ENCODE measurements at regions not wholly inside any gene's neighbourhood (a gene's known extent, or its start where the extent isn't known, plus 50 kb on each side); places are given as distances from the start of the nearest gene placed in this dataset.
A peak's percentile ranks its signal among the peaks of the same experiment; 100 is the strongest.

- no peak overlapping the region for H3K27ac ChIP-seq
- H3K4me3 ChIP-seq = no peak overlapping the region
Measured at GRCh38 chr5:3214838-3215374, 380.7 kb upstream of the IRX1 start.

DNA sequence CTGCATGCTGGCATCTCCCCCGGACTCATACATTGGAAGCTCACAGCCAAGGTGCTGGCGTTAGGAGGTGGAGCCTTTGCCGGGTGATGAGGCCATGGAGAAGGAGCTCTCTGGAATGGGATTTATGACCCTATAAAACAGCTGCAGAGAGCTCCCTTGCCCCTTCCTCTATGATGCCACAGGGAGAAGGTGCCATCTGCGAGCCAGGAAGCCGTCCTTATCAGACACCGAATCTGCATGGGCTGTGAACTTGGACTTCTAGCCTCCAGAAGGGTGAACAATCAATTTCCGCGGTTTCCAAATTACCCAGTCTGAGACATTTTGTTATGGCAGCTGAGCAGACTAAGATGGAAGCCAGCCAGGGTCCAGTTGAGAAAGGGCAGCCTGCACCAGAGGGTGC is 381.2 kb upstream of the IRX1 start:
- Histone ChIP-seq H3K4me3 (no peak overlapping the region), H3K27ac (no peak overlapping the region)

GRCh38 chr5:3212869-3213268 is 382.8 kb upstream of the IRX1 start:
- Histone ChIP-seq H3K4me3 (no peak overlapping the region), H3K27ac (no peak overlapping the region)

DNA sequence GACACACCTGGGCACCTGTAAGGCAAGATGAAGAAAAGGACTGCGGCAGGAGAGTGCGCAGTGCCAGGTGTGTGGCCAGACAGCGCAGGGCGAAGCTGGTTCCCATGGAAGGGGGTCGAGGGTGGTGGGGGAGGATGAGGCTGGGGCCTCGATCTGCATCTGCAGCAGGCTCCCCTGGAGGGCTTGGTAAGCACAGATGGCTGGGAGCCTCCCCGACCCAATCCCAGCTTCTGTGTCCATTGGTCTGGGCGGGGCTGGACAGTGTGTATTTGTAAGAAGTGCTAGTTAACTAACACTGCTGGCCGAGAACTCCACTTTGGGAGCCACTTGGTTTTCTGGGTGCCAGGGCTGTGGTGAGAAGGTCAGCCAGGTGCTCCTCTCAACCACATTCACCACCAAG is 385.1 kb upstream of the IRX1 start:
- H3K4me3 ChIP-seq = no peak overlapping the region
- no peak overlapping the region for H3K27ac ChIP-seq

DNA sequence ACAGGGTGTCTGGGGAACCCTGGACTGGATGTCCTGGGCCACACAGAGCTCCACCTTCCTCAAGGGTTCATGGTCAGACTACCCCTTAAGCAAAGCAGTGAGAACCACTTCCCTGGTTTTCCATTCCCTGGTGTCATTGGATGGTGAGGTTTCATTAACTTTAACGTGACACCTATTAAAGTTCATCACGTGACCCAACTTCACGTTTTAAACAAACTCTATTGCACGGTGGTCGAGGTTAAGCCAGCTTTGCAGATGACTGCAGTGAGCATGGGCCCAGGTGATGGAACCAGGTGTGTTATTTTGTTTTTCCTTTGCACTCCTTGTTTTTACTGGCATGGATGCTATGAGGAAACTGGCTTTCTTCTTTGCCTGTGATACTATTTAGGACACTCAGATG is 385.7 kb upstream of the IRX1 start:
- Histone ChIP-seq H3K27ac (no peak overlapping the region), H3K4me3 (no peak overlapping the region)

DNA sequence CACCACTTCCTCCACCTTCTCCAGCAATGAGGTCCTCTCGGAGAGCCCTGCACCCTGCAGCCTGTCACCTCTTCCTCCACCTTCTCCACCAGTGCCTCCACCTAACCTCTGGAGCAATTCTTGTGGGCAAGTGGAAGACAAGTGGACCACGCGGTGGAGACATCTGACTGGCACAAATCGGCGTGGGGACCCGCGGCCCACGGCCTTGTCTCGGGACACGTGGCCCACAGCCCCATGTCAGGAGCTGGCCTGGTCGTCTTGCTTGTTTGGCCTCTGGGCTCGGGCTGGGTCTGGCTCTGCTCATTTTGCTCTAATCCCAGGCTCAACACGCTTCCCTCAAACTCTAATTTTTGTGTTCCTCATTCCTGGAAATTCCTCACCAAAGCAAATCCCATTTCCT is 393.1 kb upstream of the IRX1 start:
- H3K27ac ChIP-seq = no peak overlapping the region
- H3K4me3 ChIP-seq = no peak overlapping the region

DNA sequence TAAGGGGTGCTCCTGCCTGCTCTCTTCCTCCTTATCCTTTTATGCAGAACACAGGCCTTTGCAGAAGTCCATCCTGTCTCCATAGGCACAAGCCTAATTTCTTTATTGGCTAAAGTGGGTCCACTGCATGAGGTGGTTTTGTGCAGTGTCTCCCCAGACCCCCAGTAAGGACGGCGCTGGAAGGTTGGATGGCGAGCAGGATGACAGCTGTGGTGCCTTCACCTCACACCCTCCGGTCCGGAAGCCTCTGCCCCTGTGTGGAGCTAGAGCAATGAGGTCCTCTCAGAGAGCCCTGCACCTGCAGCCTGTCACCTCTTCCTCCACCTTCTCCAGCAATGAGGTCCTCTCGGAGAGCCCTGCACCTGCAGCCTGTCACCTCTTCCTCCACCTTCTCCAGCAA is 393.7 kb upstream of the IRX1 start:
- H3K27ac ChIP-seq = no peak overlapping the region

GRCh38 chr5:3201121-3201520 is 394.5 kb upstream of the IRX1 start:
- H3K27ac ChIP-seq = no peak overlapping the region
- no peak overlapping the region for H3K4me3 ChIP-seq

More for the DNA sequence above, 393.7 kb upstream of the IRX1 start:
- no peak overlapping the region for H3K4me3 ChIP-seq

- Histone ChIP-seq H3K27ac (no peak overlapping the region), H3K4me3 (no peak overlapping the region)
Measured at GRCh38 chr5:3199962-3200755, 395.5 kb upstream of the IRX1 start.

GRCh38 chr5:3198074-3198449 is 397.6 kb upstream of the IRX1 start:
- Histone ChIP-seq H3K27ac (no peak overlapping the region), H3K4me3 (peak overlapping the region in 1 of 7 experiments; percentile 27)

- Histone ChIP-seq H3K27ac (no peak overlapping the region), H3K4me3 (peak overlapping the region in 3 of 7 experiments; percentile 9 to 27 (median 18))
Measured at GRCh38 chr5:3197304-3198073, 398.1 kb upstream of the IRX1 start.

GRCh38 chr5:3195994-3196393 is 399.6 kb upstream of the IRX1 start:
- Histone ChIP-seq H3K4me3 (no peak overlapping the region), H3K27ac (no peak overlapping the region)

DNA sequence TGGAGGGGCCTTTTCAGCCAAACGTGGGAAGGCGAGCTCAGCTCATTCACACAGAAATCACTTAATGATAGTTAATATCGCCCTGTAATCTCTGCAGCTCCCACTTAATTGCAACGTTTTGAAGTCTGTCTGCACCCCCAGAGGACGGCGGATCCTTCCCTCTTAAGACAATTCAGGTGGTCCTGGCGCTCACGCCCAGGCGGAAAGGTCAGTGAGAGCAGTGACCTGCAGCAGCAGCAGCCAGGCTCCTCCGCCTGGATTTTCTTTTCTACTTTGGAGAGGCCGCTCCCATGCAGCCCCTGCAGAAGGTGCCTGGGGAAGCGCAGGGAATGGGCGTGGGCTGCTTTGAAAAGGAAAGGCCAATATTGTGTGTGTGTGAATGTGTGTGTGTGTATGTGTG is 400.9 kb upstream of the IRX1 start:
- Histone ChIP-seq H3K27ac (no peak overlapping the region), H3K4me3 (no peak overlapping the region)

- Histone ChIP-seq H3K4me3 (no peak overlapping the region), H3K27ac (no peak overlapping the region)
Measured at GRCh38 chr5:3194271-3194670, 401.4 kb upstream of the IRX1 start.

DNA sequence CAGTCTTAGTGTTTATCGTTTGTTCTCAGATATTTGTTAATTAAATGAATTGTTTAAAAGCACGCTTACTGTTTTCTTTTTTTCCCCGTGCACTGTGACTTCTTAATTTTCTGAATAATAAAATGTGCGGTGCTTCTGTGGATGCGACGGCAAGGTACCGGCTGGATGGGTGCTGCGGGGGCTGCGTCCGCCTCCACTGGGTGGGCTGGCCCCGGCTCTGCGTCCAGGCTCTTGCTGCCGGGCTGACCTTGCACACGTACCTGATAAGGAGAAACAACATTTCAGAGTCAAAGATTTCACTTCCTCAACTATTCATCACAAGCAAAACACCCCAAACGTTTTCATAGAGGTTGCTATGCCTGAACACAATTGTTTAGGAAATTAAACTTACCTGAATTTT is 404.0 kb upstream of the IRX1 start:
- H3K4me3 ChIP-seq = no peak overlapping the region
- H3K27ac ChIP-seq = no peak overlapping the region

DNA sequence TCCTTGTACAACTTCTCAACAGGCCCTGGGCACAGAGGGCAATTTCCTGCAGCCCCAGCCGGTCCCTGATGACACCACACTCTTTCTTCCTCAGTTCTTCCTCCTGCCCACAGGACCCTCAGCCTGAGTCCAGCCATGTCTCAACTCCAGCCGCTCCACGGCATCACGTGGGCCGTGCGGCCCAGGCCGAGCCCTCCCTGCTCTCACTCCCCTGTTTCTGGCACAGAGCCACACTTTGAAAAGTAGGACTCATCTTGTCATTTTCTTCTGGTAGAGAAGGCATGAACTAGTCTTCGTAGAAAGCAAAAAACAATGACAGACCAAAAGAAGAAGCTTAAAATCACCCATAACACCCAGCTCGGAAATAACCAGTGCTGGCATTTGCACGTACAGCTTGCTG is 404.7 kb upstream of the IRX1 start:
- H3K27ac ChIP-seq = no peak overlapping the region
- H3K4me3 ChIP-seq = no peak overlapping the region

- Histone ChIP-seq H3K4me3 (no peak overlapping the region), H3K27ac (no peak overlapping the region)
Measured at GRCh38 chr5:3190433-3190832, 405.2 kb upstream of the IRX1 start.

DNA sequence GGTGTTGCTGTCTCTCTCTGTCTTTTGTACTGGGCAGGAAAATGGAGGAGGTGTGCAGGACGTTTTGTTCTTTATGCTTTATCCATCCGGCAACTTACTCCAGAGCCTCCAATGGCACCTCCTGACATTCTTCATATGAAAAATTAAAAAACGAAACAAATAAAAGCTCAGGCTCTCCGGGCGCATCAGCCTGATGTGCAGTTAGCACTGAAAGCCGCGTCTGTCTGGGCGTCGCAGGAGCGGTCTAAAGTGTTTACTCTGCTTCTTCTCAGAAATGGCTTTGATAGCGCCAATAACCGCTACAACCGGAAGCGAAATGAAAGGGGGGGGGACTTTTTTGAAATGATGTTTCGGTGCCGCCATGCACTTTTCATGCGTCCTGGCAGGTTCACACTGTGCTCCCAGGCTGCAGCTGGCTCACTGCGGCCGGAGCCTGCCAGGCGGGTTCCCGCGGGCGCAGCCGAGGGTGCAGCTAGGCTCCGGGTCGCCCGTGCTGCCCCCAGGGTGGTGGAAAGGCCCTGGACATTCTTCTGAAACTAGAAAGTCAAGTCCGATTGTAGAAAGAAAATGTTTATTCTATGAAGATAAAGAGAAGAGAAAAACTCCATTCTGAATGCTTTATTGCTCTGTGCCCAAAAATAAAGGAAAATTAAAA is 407.7 kb upstream of the IRX1 start:
- no peak overlapping the region for H3K4me3 ChIP-seq
- H3K27ac ChIP-seq = no peak overlapping the region

- Histone ChIP-seq H3K4me3 (no peak overlapping the region), H3K27ac (no peak overlapping the region)
Measured at GRCh38 chr5:3186736-3187405, 408.8 kb upstream of the IRX1 start.

DNA sequence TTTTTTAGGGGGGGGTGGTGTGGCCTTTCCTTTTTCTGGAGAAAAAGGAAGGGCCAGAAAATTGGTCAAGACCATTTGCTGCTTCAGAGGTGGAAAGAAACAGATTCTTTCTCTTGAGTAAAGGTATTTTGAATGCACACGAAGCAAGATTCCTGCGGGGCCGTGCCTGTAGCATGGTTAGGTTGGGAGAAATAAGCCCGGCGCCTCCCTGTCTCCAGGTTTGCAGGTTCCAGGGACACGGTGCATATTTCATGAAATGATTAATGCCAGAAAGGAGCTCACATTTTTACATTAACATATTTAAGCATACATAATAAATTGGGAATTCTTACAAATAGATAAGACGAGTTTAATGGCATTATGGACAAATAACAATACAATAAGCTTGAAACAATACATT is 409.5 kb upstream of the IRX1 start:
- H3K4me3 ChIP-seq = no peak overlapping the region
- no peak overlapping the region for H3K27ac ChIP-seq

Data from skin epidermis (tissue), 12 donors.